H1 (cell line): ENCODE measurements at regions not wholly inside any gene's neighbourhood (a gene's known extent, or its start where the extent isn't known, plus 50 kb on each side); places are given as distances from the start of the nearest gene placed in this dataset.

ENCODE experiments used
- CTCF ChIA-PET: fragments of 300-600 bp; sonication (Branson Sonifier 250); formaldehyde crosslinking; loops from one replicate; lab custom pipeline; 2021; ENCODE audit not compliant: partially characterized antibody; lab: Charles Lee
- POLR2A ChIA-PET: fragments of 300-600 bp; sonication (Branson Sonifier 250); formaldehyde crosslinking; loops from one replicate; lab custom pipeline; 2021; ENCODE audit warnings: inconsistent platforms; ENCODE audit not compliant: partially characterized antibody; lab: Charles Lee
- DNase-seq, 2 experiments: peaks; one replicate each; pipeline versions ENCODE4 v3.0.0 to v3.0.0-alpha.2; 2010 to 2022; ENCODE audit warnings: low spot score in 2 of 2, low read depth in 1 of 2, mixed read lengths in 1 of 2
- FAIRE-seq: peaks from 2 replicates; lab custom pipeline; 2011; peaks lifted over from hg19 to GRCh38; lab: Jason Lieb, UNC
- H2AFZ ChIP-seq: 2 replicates; pipeline ENCODE4 v1.8.1; 2012; ENCODE audit warnings: low read length, inconsistent platforms
- H2AK5ac ChIP-seq: 2 replicates; pipeline ENCODE4 v1.6.1; 2013; ENCODE audit warnings: low read depth, low read length
- H2BK120ac ChIP-seq: replicated peaks from 2 replicates; pipeline ENCODE3; 2013; ENCODE audit warnings: low read depth, low read length, inconsistent platforms
- H2BK12ac ChIP-seq: 2 replicates; pipeline ENCODE4 v1.6.1; 2013; ENCODE audit warnings: low read depth, low read length
- H2BK15ac ChIP-seq: 2 replicates; pipeline ENCODE4 v1.6.1; 2013; ENCODE audit warnings: low read length
- H2BK20ac ChIP-seq: 2 replicates; pipeline ENCODE4 v1.6.1; 2013; ENCODE audit warnings: low read length
- H2BK5ac ChIP-seq: 2 replicates; pipeline ENCODE4 v1.6.1; 2013; ENCODE audit warnings: low read depth, low read length
- H3K14ac ChIP-seq: 2 replicates; pipeline ENCODE4 v1.6.1; 2013; ENCODE audit warnings: inconsistent platforms; ENCODE audit not compliant: insufficient read length
- H3K18ac ChIP-seq: 2 replicates; pipeline ENCODE4 v1.6.1; 2013; ENCODE audit warnings: low read length; ENCODE audit errors: extremely low read depth
- H3K23ac ChIP-seq: 2 replicates; pipeline ENCODE4 v1.6.1; 2013; ENCODE audit warnings: inconsistent platforms; ENCODE audit not compliant: insufficient read length
- H3K23me2 ChIP-seq: 2 replicates; pipeline ENCODE4 v1.6.1; 2013; ENCODE audit warnings: low read depth, low read length
- H3K27ac ChIP-seq: 2 replicates; pipeline ENCODE4 v1.6.1; 2011; ENCODE audit warnings: low read depth, low read length, inconsistent platforms
- H3K27me3 ChIP-seq, 4 experiments: replicated peaks in 1 of 4; 1 replicate in 1 of 4; 2 replicates in 3 of 4; pipeline versions ENCODE4 v1.6.1 to v1.8.1; 2011 to 2013; ENCODE audit warnings: low read length in 3 of 4, mild to moderate bottlenecking in 3 of 4, inconsistent platforms in 2 of 4, mixed read lengths in 2 of 4, moderate library complexity in 1 of 4; ENCODE audit not compliant: control insufficient read depth in 3 of 4, insufficient read depth in 3 of 4; ENCODE audit errors: extremely low read depth in 1 of 4
- H3K36me3 ChIP-seq, 4 experiments: 2 replicates each; pipeline versions ENCODE4 v1.6.1 to v1.8.1; 2011 to 2013; ENCODE audit warnings: mild to moderate bottlenecking in 4 of 4, low read length in 3 of 4, moderate library complexity in 2 of 4, control low read depth in 1 of 4, inconsistent platforms in 1 of 4; ENCODE audit not compliant: insufficient read depth in 4 of 4, control insufficient read depth in 2 of 4
- H3K4ac ChIP-seq: replicated peaks from 2 replicates; pipeline ENCODE3; 2013; ENCODE audit warnings: low read length, low read depth, mixed read lengths, inconsistent platforms; ENCODE audit not compliant: insufficient read length
- H3K4me1 ChIP-seq, 4 experiments: replicated peaks in 1 of 4; 1 replicate in 1 of 4; 2 replicates in 3 of 4; pipeline versions ENCODE4 v1.6.1 to v1.8.1; 2011 to 2013; ENCODE audit warnings: low read length in 3 of 4, inconsistent platforms in 2 of 4, mixed read lengths in 1 of 4; ENCODE audit not compliant: insufficient read depth in 4 of 4, control insufficient read depth in 3 of 4
- H3K4me2 ChIP-seq, 2 experiments: 2 replicates each; pipeline versions ENCODE4 v1.6.1 to v1.8.1; 2011 to 2013; ENCODE audit warnings: low read depth in 2 of 2, low read length in 2 of 2, control low read depth in 1 of 2, inconsistent platforms in 1 of 2, mild to moderate bottlenecking in 1 of 2; ENCODE audit not compliant: insufficient read depth in 1 of 2
- H3K4me3 ChIP-seq, 4 experiments: fragments of 200-600, 300-600 bp in 1 of 4; sonication (generic), shearing (Covaris generic), sonication (Bioruptor Twin) in 1 of 4; 2 replicates each; pipeline versions ENCODE4 v1.5.1 to v1.8.1; 2011 to 2016; ENCODE audit warnings: low read length in 4 of 4, low read depth in 3 of 4, control low read depth in 2 of 4, inconsistent platforms in 2 of 4, mild to moderate bottlenecking in 2 of 4, mixed read lengths in 1 of 4, moderate library complexity in 1 of 4; ENCODE audit not compliant: insufficient read depth in 2 of 4; ENCODE audit errors: extremely low read depth in 1 of 4
- H3K56ac ChIP-seq: replicated peaks from 2 replicates; pipeline ENCODE3; 2013; ENCODE audit warnings: low read depth, mild to moderate bottlenecking, mixed read lengths, low read length, inconsistent platforms; ENCODE audit not compliant: insufficient read length
- H3K79me1 ChIP-seq: 2 replicates; pipeline ENCODE4 v1.6.1; 2013; ENCODE audit warnings: low read depth, low read length, control low read depth
- H3K79me2 ChIP-seq, 2 experiments: 2 replicates each; pipeline versions ENCODE4 v1.6.1 to v1.8.1; 2012 to 2013; ENCODE audit warnings: low read length in 2 of 2, mild to moderate bottlenecking in 2 of 2, inconsistent platforms in 1 of 2; ENCODE audit not compliant: insufficient read depth in 2 of 2, control insufficient read depth in 1 of 2
- H3K9ac ChIP-seq, 4 experiments: replicated peaks in 1 of 4; 1 replicate in 1 of 4; 2 replicates in 3 of 4; pipeline versions ENCODE4 v1.6.1 to v1.8.1; 2011 to 2013; ENCODE audit warnings: low read depth in 3 of 4, low read length in 3 of 4, control low read depth in 2 of 4, mild to moderate bottlenecking in 2 of 4, moderate library complexity in 2 of 4, inconsistent platforms in 1 of 4; ENCODE audit errors: extremely low read depth in 1 of 4
- H3K9me3 ChIP-seq, 2 experiments: 2 replicates each; pipeline versions ENCODE4 v1.6.1 to v1.8.1; 2012 to 2013; ENCODE audit warnings: mild to moderate bottlenecking in 2 of 2, moderate library complexity in 2 of 2, control low read depth in 1 of 2, inconsistent platforms in 1 of 2, low read depth in 1 of 2, low read length in 1 of 2, mixed read lengths in 1 of 2; ENCODE audit not compliant: insufficient read depth in 2 of 2
- H4K20me1 ChIP-seq, 2 experiments: replicated peaks in 1 of 2; 2 replicates each; pipeline versions ENCODE3 to v1.8.1; 2011 to 2013; ENCODE audit warnings: inconsistent platforms in 2 of 2, low read length in 2 of 2, mild to moderate bottlenecking in 1 of 2; ENCODE audit not compliant: insufficient read depth in 2 of 2, control insufficient read depth in 1 of 2
- H4K5ac ChIP-seq: 2 replicates; pipeline ENCODE4 v1.6.1; 2013; ENCODE audit warnings: low read length, low read depth, mixed read lengths, inconsistent platforms; ENCODE audit not compliant: insufficient read length
- H4K8ac ChIP-seq: 2 replicates; pipeline ENCODE4 v1.8.0; 2013; ENCODE audit warnings: mild to moderate bottlenecking, moderate library complexity, low read length, inconsistent platforms; ENCODE audit not compliant: insufficient read depth; ENCODE audit errors: extremely low read depth
- H4K91ac ChIP-seq: replicated peaks from 2 replicates; pipeline ENCODE3; 2013; ENCODE audit warnings: low read length, mixed read lengths, inconsistent platforms; ENCODE audit not compliant: insufficient read length
- CTBP2 ChIP-seq: IDR thresholded peaks from 2 replicates; pipeline ENCODE4 v1.7.0; 2011; ENCODE audit warnings: borderline replicate concordance, mild to moderate bottlenecking, moderate library complexity, mixed read lengths, low read length; ENCODE audit not compliant: insufficient read depth, insufficient read length
- EP300 ChIP-seq, 2 experiments: IDR thresholded peaks; 1 replicate in 1 of 2; 2 replicates in 1 of 2; pipeline ENCODE4 v1.6.1; 2011 to 2012; ENCODE audit warnings: low read depth in 2 of 2, low read length in 2 of 2, mild to moderate bottlenecking in 2 of 2, borderline replicate concordance in 1 of 2, inconsistent platforms in 1 of 2, moderate library complexity in 1 of 2
- KDM5A ChIP-seq: fragments of 200-600 bp; IDR thresholded peaks from 2 replicates; pipeline ENCODE4 v1.7.1; 2012; ENCODE audit warnings: mild to moderate bottlenecking, low read length, inconsistent platforms, mixed read lengths
- MAFK ChIP-seq: IDR thresholded peaks from 2 replicates; pipeline ENCODE4 v1.6.1; 2012; ENCODE audit warnings: low read depth, mild to moderate bottlenecking, improper control_type of control experiment, low read length
- NANOG ChIP-seq: IDR thresholded peaks from 2 replicates; pipeline ENCODE4 v1.6.1; 2011; ENCODE audit warnings: low read length, low read depth, mild to moderate bottlenecking, inconsistent platforms; ENCODE audit not compliant: insufficient read depth, poor library complexity, severe bottlenecking
- PHF8 ChIP-seq: fragments of 200-600 bp; sonication (generic); conservative IDR thresholded peaks from 2 replicates; pipeline ENCODE4 v1.7.1; 2012; ENCODE audit warnings: low read depth, mild to moderate bottlenecking, inconsistent platforms, low read length, moderate library complexity
- TBP ChIP-seq: IDR thresholded peaks from 2 replicates; pipeline ENCODE4 v1.6.1; 2011; ENCODE audit warnings: low read depth, low read length, improper control_type of control experiment
- WGBS, 2 experiments: shearing (Covaris generic) in 1 of 2; methylation state at CpG; one replicate each; pipeline versions ENCODE4 v1.1.6 to v1.1.7; 2013 to 2015; ENCODE audit warnings: low lambda C conversion rate in 2 of 2, mixed read lengths in 2 of 2, inconsistent platforms in 1 of 2, low coverage in 1 of 2, missing lambda C conversion rate in 1 of 2; ENCODE audit not compliant: insufficient replicate concordance in 2 of 2, insufficient coverage in 1 of 2, insufficient read length in 1 of 2; ENCODE audit errors: extremely low coverage in 1 of 2, missing lambda C conversion rate in 1 of 2; 5-methylcytosine and 5-hydroxymethylcytosine counted together
- TF ChIP-seq, protein P1 (sequence below): IDR thresholded peaks from 2 replicates; pipeline ENCODE4 v1.6.1; 2011; ENCODE audit warnings: low read length, improper control_type of control experiment
- TF ChIP-seq, protein P2 (sequence below): IDR thresholded peaks from 2 replicates; pipeline ENCODE4 v1.6.1; 2011; ENCODE audit warnings: low read depth, mild to moderate bottlenecking, low read length; ENCODE audit not compliant: insufficient read depth
- TF ChIP-seq, protein P3 (sequence below): IDR thresholded peaks from 2 replicates; pipeline ENCODE4 v1.6.1; 2012; ENCODE audit warnings: low read length, inconsistent platforms

DNA sequence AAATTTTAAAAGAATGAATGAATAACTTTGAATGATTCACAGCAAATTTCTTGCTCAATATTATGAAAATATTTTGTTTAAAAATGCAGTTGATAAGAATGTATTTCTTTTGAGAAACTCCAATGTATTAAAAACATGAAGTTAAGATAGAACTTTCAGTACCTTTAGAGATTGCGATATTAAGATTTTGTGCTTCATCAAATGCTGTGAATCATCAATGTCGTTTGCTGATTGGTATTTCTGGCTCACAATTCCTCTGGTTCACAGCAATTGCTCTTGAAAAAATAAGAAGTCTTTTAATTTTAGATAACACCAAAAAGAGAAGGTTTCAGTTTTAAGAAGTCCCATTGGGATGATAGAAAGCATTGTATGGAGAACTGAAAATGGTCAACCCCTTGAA, 228.7 kb downstream of the IKZF2 start:
- H2AK5ac ChIP-seq: no peak overlapping the region
- H2BK15ac ChIP-seq: no peak overlapping the region
- no peak for FAIRE-seq
- no peak overlapping the region for H4K5ac ChIP-seq
- H3K27me3 ChIP-seq: no peaks in the 10 kb centered on the region
- H3K56ac ChIP-seq: no peak overlapping the region
- no peak overlapping the region for H2AFZ ChIP-seq
- peaks cover 0 to 9% (median 0%) of the 10 kb centered on the region in 4 experiments; a peak in 3 of 7 replicates for H3K4me1 ChIP-seq
- no peak overlapping the region for H3K27ac ChIP-seq
- H4K20me1 ChIP-seq: no peaks in the 10 kb centered on the region
- H3K18ac ChIP-seq: no peak overlapping the region
- no peak overlapping the region for H2BK120ac ChIP-seq
- no peaks in the 10 kb centered on the region for H3K23me2 ChIP-seq
- WGBS, 2 experiments: 87% methylated on average over 2 of the region's 2 CpGs; no CpG with 5 or more reads in 1 of the 2 experiments
- POLR2A ChIA-PET: no interaction called here
- no peaks in the 10 kb centered on the region for H3K79me2 ChIP-seq
- CTCF ChIA-PET: no interaction called here
- H3K36me3 ChIP-seq: no peaks in the 10 kb centered on the region
- no peak overlapping the region for H3K14ac ChIP-seq
- H2BK5ac ChIP-seq: no peak overlapping the region
- H2BK12ac ChIP-seq: no peak overlapping the region
- H3K9me3 ChIP-seq: no peaks in the 10 kb centered on the region
- H2BK20ac ChIP-seq: no peak overlapping the region
- H3K79me1 ChIP-seq: no peaks in the 10 kb centered on the region
- H3K23ac ChIP-seq: no peak overlapping the region
- no peak overlapping the region for H4K91ac ChIP-seq
- H3K9ac ChIP-seq: no peak overlapping the region
- no peak overlapping the region for H4K8ac ChIP-seq
- no peak overlapping the region for H3K4me3 ChIP-seq
- H3K4me2 ChIP-seq: no peak overlapping the region
- no peak for DNase-seq
- no peak overlapping the region for H3K4ac ChIP-seq
- TF ChIP-seq TBP (no peak), MAFK (no peak), KDM5A (no peak), PHF8 (no peak), EP300 (IDR thresholded peaks at IDR 0.05; ENCODE audit: borderline replicate concordance in 1 of 2, low read depth in 2 of 2, low read length in 2 of 2) (no peak), CTBP2 (no peak), NANOG (no peak)
- TF ChIP-seq, protein P1, sequence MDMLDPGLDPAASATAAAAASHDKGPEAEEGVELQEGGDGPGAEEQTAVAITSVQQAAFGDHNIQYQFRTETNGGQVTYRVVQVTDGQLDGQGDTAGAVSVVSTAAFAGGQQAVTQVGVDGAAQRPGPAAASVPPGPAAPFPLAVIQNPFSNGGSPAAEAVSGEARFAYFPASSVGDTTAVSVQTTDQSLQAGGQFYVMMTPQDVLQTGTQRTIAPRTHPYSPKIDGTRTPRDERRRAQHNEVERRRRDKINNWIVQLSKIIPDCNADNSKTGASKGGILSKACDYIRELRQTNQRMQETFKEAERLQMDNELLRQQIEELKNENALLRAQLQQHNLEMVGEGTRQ: no peak
- TF ChIP-seq, protein P2, sequence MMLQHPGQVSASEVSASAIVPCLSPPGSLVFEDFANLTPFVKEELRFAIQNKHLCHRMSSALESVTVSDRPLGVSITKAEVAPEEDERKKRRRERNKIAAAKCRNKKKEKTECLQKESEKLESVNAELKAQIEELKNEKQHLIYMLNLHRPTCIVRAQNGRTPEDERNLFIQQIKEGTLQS: no peak
- TF ChIP-seq, protein P3, sequence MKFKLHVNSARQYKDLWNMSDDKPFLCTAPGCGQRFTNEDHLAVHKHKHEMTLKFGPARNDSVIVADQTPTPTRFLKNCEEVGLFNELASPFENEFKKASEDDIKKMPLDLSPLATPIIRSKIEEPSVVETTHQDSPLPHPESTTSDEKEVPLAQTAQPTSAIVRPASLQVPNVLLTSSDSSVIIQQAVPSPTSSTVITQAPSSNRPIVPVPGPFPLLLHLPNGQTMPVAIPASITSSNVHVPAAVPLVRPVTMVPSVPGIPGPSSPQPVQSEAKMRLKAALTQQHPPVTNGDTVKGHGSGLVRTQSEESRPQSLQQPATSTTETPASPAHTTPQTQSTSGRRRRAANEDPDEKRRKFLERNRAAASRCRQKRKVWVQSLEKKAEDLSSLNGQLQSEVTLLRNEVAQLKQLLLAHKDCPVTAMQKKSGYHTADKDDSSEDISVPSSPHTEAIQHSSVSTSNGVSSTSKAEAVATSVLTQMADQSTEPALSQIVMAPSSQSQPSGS: no peak
